ENCODE measurements at regions not wholly inside any gene's neighbourhood (a gene's known extent, or its start where the extent isn't known, plus 50 kb on each side); places are given as distances from the start of the nearest gene placed in this dataset.
A peak's percentile ranks its signal among the peaks of the same experiment; 100 is the strongest.

DNA sequence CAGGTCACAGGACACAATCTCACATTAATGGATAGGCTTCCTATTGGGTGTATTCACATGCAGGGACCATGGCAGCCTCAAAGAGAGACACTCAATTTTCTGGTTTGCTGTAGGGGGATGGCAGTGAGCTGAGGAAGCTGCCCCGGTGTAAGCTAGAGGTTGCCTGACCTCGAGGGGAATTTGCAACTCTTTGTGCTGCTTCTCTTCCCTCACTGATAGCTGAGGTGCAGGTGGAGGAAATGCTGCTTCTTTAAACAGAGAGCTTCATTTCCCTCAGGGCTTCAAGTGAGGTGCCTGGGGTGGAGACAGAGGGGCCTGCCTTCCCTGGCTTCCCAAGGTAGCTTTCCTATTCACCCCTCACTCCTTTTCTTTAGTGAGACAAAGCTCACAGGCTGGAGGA lies 151.9 kb downstream of the CD83 start:
- Histone ChIP-seq H3K4me3 (ENCODE audit: severe bottlenecking) (no peak overlapping the region), H3K4me1 (ENCODE audit: insufficient read depth, poor library complexity, severe bottlenecking) (peaks cover 23% of the 10 kb centered on the region), H3K27me3 (ENCODE audit: insufficient read depth, poor library complexity, severe bottlenecking) (no peaks in the 10 kb centered on the region), H3K36me3 (ENCODE audit: low read depth) (no peaks in the 10 kb centered on the region), H3K27ac (ENCODE audit: poor library complexity, severe bottlenecking) (peak overlapping the region; percentile 98), H3K9me3 (ENCODE audit: severe bottlenecking) (peaks cover 6% of the 10 kb centered on the region)
- no peak for ATAC-seq (ENCODE audit: low read depth)
- TF ChIP-seq, protein P1, sequence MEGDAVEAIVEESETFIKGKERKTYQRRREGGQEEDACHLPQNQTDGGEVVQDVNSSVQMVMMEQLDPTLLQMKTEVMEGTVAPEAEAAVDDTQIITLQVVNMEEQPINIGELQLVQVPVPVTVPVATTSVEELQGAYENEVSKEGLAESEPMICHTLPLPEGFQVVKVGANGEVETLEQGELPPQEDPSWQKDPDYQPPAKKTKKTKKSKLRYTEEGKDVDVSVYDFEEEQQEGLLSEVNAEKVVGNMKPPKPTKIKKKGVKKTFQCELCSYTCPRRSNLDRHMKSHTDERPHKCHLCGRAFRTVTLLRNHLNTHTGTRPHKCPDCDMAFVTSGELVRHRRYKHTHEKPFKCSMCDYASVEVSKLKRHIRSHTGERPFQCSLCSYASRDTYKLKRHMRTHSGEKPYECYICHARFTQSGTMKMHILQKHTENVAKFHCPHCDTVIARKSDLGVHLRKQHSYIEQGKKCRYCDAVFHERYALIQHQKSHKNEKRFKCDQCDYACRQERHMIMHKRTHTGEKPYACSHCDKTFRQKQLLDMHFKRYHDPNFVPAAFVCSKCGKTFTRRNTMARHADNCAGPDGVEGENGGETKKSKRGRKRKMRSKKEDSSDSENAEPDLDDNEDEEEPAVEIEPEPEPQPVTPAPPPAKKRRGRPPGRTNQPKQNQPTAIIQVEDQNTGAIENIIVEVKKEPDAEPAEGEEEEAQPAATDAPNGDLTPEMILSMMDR (IDR thresholded peaks at IDR 0.05; ENCODE audit: poor library complexity, severe bottlenecking): no peak
- no peak for DNase-seq (ENCODE audit: low spot score)

DNA sequence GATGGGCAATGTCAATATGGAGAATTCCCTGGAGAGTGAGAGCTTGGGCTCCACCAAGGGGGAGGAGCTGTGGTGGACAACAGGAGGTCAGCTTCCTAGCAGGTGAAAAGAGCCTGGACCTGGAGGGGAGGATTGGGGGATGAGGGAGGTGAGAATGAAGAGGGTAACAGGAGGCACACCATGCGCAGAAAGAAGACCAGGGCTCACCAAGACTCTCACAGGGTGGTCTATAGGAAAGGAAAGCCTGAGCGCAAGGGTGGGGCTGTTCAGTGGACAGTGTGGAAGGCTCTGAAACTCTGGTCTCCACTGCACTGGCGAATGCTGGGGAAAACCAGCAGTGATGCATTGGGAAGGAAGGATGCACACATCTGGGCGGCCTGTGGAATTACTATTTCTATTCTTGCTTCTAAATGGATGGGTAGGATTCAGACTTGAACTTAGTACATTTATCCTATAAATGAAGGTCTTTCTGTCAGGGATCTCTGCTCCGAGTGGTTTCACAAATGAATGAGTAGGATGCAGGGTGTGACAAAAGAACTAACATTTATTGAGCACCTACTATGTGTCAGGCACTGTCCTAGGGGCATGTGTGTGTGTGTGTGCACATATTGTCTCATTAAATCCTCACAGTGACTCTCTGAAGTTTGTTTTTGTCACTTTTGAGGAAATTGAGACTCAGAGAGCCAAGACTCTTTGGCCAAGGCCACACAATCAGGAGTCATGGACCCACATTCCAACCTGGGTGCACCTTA lies 152.7 kb downstream of the CD83 start:
- H3K9me3 ChIP-seq (ENCODE audit: severe bottlenecking): peaks cover 6% of the 10 kb centered on the region
- DNase-seq (ENCODE audit: low spot score) (no peak), ATAC-seq (ENCODE audit: low read depth) (no peak)
- TF ChIP-seq, protein P1 (IDR thresholded peaks at IDR 0.05; ENCODE audit: poor library complexity, severe bottlenecking): no peak
- H3K27me3 ChIP-seq (ENCODE audit: insufficient read depth, poor library complexity, severe bottlenecking): no peaks in the 10 kb centered on the region
- H3K36me3 ChIP-seq (ENCODE audit: low read depth): no peaks in the 10 kb centered on the region
- H3K4me3 ChIP-seq (ENCODE audit: severe bottlenecking): no peak overlapping the region
- peaks cover 30% of the 10 kb centered on the region for H3K4me1 ChIP-seq (ENCODE audit: insufficient read depth, poor library complexity, severe bottlenecking)
- peak overlapping the region; percentile 98 for H3K27ac ChIP-seq (ENCODE audit: poor library complexity, severe bottlenecking)

DNA sequence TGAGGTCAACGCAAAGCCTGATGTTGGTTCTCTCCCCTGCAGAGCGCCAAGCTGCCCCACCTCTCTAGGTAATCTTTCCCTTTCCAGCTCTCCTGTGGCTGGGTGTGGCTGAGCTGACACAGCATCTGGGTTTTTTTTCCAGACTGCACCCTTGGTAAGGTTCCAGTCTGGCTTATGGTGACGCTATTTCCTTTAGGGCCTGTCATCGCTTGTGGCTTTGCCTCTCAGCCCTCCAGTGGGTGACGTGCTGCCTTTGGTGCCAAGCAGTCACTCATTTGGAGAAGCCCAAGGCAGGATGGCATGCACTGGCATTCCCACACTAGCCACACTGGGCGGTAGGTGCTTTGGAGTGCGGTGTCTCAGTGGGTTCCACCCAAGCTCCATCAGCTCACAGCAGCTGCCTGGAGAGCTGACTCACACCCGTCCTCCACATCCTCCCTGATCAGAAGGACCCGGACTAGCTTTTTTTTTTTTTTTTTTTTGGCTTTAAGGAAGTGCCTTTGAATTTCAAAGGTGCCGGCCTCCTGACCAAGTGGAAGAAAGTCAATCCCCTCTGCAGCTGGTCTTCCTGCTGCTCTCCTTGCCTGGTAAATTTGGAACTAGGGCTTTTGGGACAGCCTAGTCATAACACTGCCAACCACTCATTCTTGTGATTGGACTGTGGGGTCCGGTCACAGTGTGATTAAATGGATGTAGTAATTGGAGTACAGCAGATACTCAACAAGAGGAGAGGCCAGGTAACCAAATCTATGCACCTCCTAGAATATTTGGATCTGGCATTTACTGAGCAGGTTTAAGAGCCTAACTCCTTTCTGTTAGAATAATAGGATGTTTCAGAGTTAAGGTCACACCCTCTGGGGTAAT lies 153.6 kb downstream of the CD83 start:
- peaks cover 30% of the 10 kb centered on the region for H3K4me1 ChIP-seq (ENCODE audit: insufficient read depth, poor library complexity, severe bottlenecking)
- H3K9me3 ChIP-seq (ENCODE audit: severe bottlenecking): peaks cover 6% of the 10 kb centered on the region
- ATAC-seq (ENCODE audit: low read depth): peak; percentile 94
- H3K36me3 ChIP-seq (ENCODE audit: low read depth): no peaks in the 10 kb centered on the region
- H3K4me3 ChIP-seq (ENCODE audit: severe bottlenecking): no peak overlapping the region
- peak; percentile 98 for DNase-seq (ENCODE audit: low spot score)
- peak overlapping the region; percentile 98 for H3K27ac ChIP-seq (ENCODE audit: poor library complexity, severe bottlenecking)
- TF ChIP-seq, protein P1 (IDR thresholded peaks at IDR 0.05; ENCODE audit: poor library complexity, severe bottlenecking): peak; percentile 30
- H3K27me3 ChIP-seq (ENCODE audit: insufficient read depth, poor library complexity, severe bottlenecking): no peaks in the 10 kb centered on the region

DNA sequence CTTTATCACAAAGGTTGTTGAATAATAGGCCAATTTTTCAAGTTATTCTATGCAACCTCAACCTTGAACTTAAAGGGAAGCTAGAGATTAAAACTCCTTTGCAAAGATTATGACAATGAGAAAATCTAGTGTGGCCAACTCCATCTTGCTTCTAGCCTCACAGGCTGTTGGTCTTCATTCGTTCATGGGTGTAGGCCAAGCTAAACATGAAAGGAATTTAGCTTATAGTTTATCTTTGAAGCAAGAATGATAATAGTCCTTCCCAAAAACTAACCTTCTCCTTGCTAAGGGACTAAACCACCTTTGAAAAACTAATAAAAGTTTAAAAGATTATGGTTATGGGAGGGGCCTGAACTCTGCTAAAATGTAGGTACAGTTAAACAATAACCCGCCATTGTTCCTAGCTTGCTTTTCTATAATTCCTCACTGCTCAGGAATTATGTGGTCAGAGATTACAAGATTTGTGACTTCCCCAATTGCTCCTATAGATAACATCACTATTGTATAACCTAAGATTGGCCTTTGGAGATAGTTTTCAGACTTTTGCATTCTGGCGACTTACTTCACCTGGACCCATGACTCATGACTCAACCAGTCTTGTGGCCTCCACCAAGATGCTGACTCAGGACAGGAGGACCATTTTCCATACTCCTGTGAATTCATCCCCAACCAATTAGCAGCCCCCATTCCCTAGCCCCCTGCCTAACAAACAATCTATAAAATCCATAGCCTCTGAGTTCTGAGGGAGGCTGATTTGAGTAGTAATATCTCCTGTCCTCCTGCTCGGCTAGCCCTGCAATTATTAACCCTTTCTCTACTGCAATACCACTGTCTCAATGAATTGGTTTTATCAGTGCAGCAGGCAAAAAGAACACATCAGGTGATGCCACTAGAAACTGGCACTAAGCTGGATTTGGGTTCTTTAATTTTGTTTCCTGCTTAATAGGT lies 154.5 kb downstream of the CD83 start:
- peak; percentile 22 for ATAC-seq (ENCODE audit: low read depth)
- DNase-seq (ENCODE audit: low spot score): no peak

More for the DNA sequence above, 154.5 kb downstream of the CD83 start:
- peaks cover 6% of the 10 kb centered on the region for H3K9me3 ChIP-seq (ENCODE audit: severe bottlenecking)
- H3K4me1 ChIP-seq (ENCODE audit: insufficient read depth, poor library complexity, severe bottlenecking): peaks cover 30% of the 10 kb centered on the region
- TF ChIP-seq, protein P1 (IDR thresholded peaks at IDR 0.05; ENCODE audit: poor library complexity, severe bottlenecking): no peak
- H3K27ac ChIP-seq (ENCODE audit: poor library complexity, severe bottlenecking): peak overlapping the region; percentile 98
- H3K27me3 ChIP-seq (ENCODE audit: insufficient read depth, poor library complexity, severe bottlenecking): no peaks in the 10 kb centered on the region
- H3K36me3 ChIP-seq (ENCODE audit: low read depth): no peaks in the 10 kb centered on the region
- H3K4me3 ChIP-seq (ENCODE audit: severe bottlenecking): no peak overlapping the region
